GF-D8 (cell line): ENCODE measurements at regions not wholly inside any gene's neighbourhood (a gene's known extent, or its start where the extent isn't known, plus 50 kb on each side); places are given as distances from the start of the nearest gene placed in this dataset.
"Not testable (repeated sequence)": the region's sequence is repeated elsewhere in the genome, so short reads cannot be mapped to it uniquely, and the experiment has no call there.

ENCODE experiments used
- DNase-seq: peaks from one replicate; lab custom pipeline; 2025; lab: John Stamatoyannopoulos, UW

GRCh38 chr17:34740565-34741520 lies 161.5 kb downstream of the TMEM132E start:
- no peak for DNase-seq

- DNase-seq = no peak
Observed at GRCh38 chr17:34739386-34739785, 160.0 kb downstream of the TMEM132E start.

- not testable (repeated sequence) for DNase-seq
Observed at GRCh38 chr17:34737673-34738072, 158.3 kb downstream of the TMEM132E start.

- no peak for DNase-seq
Observed at GRCh38 chr17:34736611-34737010, 157.2 kb downstream of the TMEM132E start.

GRCh38 chr17:34733333-34733732 lies 154.0 kb downstream of the TMEM132E start:
- no peak for DNase-seq

GRCh38 chr17:34730816-34731215 lies 151.4 kb downstream of the TMEM132E start:
- no peak for DNase-seq

GRCh38 chr17:34728771-34729310 lies 149.5 kb downstream of the TMEM132E start:
- no peak for DNase-seq

- DNase-seq = no peak
Observed at GRCh38 chr17:34727601-34728000, 148.2 kb downstream of the TMEM132E start.

- no peak for DNase-seq
Observed at GRCh38 chr17:34726536-34727384, 147.4 kb downstream of the TMEM132E start.

- DNase-seq = no peak
Observed at GRCh38 chr17:34725725-34726124, 146.3 kb downstream of the TMEM132E start.

- no peak for DNase-seq
Observed at GRCh38 chr17:34725008-34725407, 145.6 kb downstream of the TMEM132E start.

GRCh38 chr17:34723875-34724274 lies 144.5 kb downstream of the TMEM132E start:
- DNase-seq = no peak

GRCh38 chr17:34721326-34721725 lies 141.9 kb downstream of the TMEM132E start:
- DNase-seq = no peak

GRCh38 chr17:34720760-34721159 lies 141.4 kb downstream of the TMEM132E start:
- DNase-seq = no peak

GRCh38 chr17:34719569-34719968 lies 140.2 kb downstream of the TMEM132E start:
- no peak for DNase-seq

GRCh38 chr17:34717092-34717491 lies 137.7 kb downstream of the TMEM132E start:
- DNase-seq = no peak

- no peak for DNase-seq
Observed at GRCh38 chr17:34716291-34716690, 136.9 kb downstream of the TMEM132E start.

- DNase-seq = no peak
Observed at GRCh38 chr17:34715504-34715903, 136.1 kb downstream of the TMEM132E start.

GRCh38 chr17:34714475-34715410 lies 135.4 kb downstream of the TMEM132E start:
- DNase-seq = no peak

GRCh38 chr17:34713687-34714086 lies 134.3 kb downstream of the TMEM132E start:
- DNase-seq = no peak

GRCh38 chr17:34712481-34713195 lies 133.3 kb downstream of the TMEM132E start:
- no peak for DNase-seq
